Mesendoderm (in vitro differentiated cells): ENCODE measurements at regions not wholly inside any gene's neighbourhood (a gene's known extent, or its start where the extent isn't known, plus 50 kb on each side); places are given as distances from the start of the nearest gene placed in this dataset.

Experiments
- DNase-seq: peaks from one replicate; pipeline ENCODE4 v3.0.0; 2013
- H2AK5ac ChIP-seq: 2 replicates; pipeline ENCODE4 v1.6.1; 2013; ENCODE audit warnings: low read length, inconsistent platforms
- H2BK120ac ChIP-seq: 2 replicates; pipeline ENCODE4 v1.6.1; 2013; ENCODE audit warnings: low read depth, mild to moderate bottlenecking, low read length, moderate library complexity, mixed read lengths
- H2BK15ac ChIP-seq: replicated peaks from 2 replicates; pipeline ENCODE4 v1.6.1; 2013; ENCODE audit warnings: low read depth, mild to moderate bottlenecking, moderate library complexity
- H2BK5ac ChIP-seq: 2 replicates; pipeline ENCODE4 v1.6.1; 2013; ENCODE audit warnings: low read length, inconsistent platforms
- H3K18ac ChIP-seq: 2 replicates; pipeline ENCODE4 v1.6.1; 2013; ENCODE audit warnings: mild to moderate bottlenecking, low read length, mixed read lengths
- H3K23ac ChIP-seq: one replicate; pipeline ENCODE4 v1.6.1; 2013; ENCODE audit warnings: low read length
- H3K27ac ChIP-seq: 2 replicates; pipeline ENCODE4 v1.5.1; 2013; ENCODE audit warnings: low read depth, mild to moderate bottlenecking, inconsistent platforms, low read length, moderate library complexity
- H3K27me3 ChIP-seq: 2 replicates; pipeline ENCODE4 v1.6.1; 2013; ENCODE audit warnings: low read length, control low read depth, mild to moderate bottlenecking, inconsistent platforms; ENCODE audit not compliant: insufficient read depth, poor library complexity
- H3K36me3 ChIP-seq: 2 replicates; pipeline ENCODE4 v1.6.1; 2013; ENCODE audit warnings: low read length, inconsistent platforms; ENCODE audit not compliant: control insufficient read depth, insufficient read depth
- H3K4ac ChIP-seq: one replicate; pipeline ENCODE4 v1.6.1; 2013; ENCODE audit warnings: low read depth, mild to moderate bottlenecking, low read length, moderate library complexity
- H3K4me1 ChIP-seq: 2 replicates; pipeline ENCODE4 v1.6.1; 2013; ENCODE audit warnings: low read depth, low read length, inconsistent platforms; ENCODE audit not compliant: control insufficient read depth
- H3K4me2 ChIP-seq: 2 replicates; pipeline ENCODE4 v1.6.1; 2013; ENCODE audit warnings: low read length
- H3K4me3 ChIP-seq: 2 replicates; pipeline ENCODE4 v1.5.1; 2013; ENCODE audit warnings: mild to moderate bottlenecking, low read length
- H3K56ac ChIP-seq: one replicate; pipeline ENCODE4 v1.6.1; 2013; ENCODE audit warnings: low read length
- H3K79me1 ChIP-seq: 2 replicates; pipeline ENCODE4 v1.6.1; 2013; ENCODE audit warnings: low read length, inconsistent platforms
- H3K79me2 ChIP-seq: 2 replicates; pipeline ENCODE4 v1.6.1; 2013; ENCODE audit warnings: mild to moderate bottlenecking, low read length; ENCODE audit not compliant: control insufficient read depth, insufficient read depth
- H3K9ac ChIP-seq: 2 replicates; pipeline ENCODE4 v1.6.1; 2013; ENCODE audit warnings: low read length, inconsistent platforms
- H4K5ac ChIP-seq: one replicate; pipeline ENCODE4 v1.6.1; 2013; ENCODE audit warnings: low read length
- H4K8ac ChIP-seq: one replicate; pipeline ENCODE4 v1.6.1; 2013; ENCODE audit warnings: low read depth, mild to moderate bottlenecking, control low read depth, low read length, moderate library complexity
- WGBS: extraction: QIAGEN DNeasy Blood & Tissue Kit; methylation state at CpG from one replicate; pipeline ENCODE4 v1.1.7; 2013; ENCODE audit warnings: low lambda C conversion rate, missing lambda C conversion rate; ENCODE audit not compliant: insufficient coverage; ENCODE audit errors: extremely low coverage; 5-methylcytosine and 5-hydroxymethylcytosine counted together

DNA sequence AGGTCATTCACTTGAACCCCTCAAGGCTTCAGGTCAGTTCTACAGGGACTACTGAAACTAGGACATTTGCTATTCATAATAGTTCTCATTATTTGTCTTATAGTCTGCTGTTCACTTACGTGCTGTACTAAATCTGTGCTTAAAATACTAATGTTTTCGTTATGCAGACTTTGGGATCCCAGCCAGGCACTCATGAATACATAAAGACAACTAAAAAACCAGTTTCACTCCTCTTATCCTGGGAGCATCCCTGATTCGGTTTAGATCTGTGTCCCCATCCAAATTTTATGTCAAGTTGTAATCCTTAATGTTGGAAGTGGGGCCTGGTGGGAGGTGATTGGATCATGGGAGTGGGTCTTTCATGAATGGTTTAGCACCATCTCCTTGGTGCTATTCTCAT is 1291.8 kb downstream of the CDH11 start:
- Histone ChIP-seq H3K27me3 (no peaks in the 10 kb centered on the region), H3K23ac (no peak overlapping the region), H3K18ac (no peak overlapping the region), H2BK5ac (no peak overlapping the region), H3K4me2 (no peak overlapping the region), H3K9ac (no peak overlapping the region), H3K4me3 (no peak overlapping the region), H3K27ac (no peak overlapping the region), H2AK5ac (no peak overlapping the region), H3K79me2 (no peaks in the 10 kb centered on the region), H2BK120ac (no peak overlapping the region), H3K56ac (no peak overlapping the region), H4K5ac (no peak overlapping the region), H3K4ac (no peak overlapping the region), H3K79me1 (no peaks in the 10 kb centered on the region), H2BK15ac (no peak overlapping the region), H3K4me1 (no peaks in the 10 kb centered on the region), H3K36me3 (no peaks in the 10 kb centered on the region), H4K8ac (no peak overlapping the region)
- DNase-seq: no peak
- WGBS: no CpG with 5 or more reads among the region's 3 CpGs

GRCh38 chr16:63822818-63823217 is 1299.0 kb downstream of the CDH11 start:
- Histone ChIP-seq H3K56ac (no peak overlapping the region), H3K27ac (no peak overlapping the region), H3K79me2 (no peaks in the 10 kb centered on the region), H3K27me3 (no peaks in the 10 kb centered on the region), H3K4me1 (no peaks in the 10 kb centered on the region), H3K9ac (no peak overlapping the region), H3K36me3 (no peaks in the 10 kb centered on the region), H4K5ac (no peak overlapping the region), H4K8ac (no peak overlapping the region), H3K4me3 (no peak overlapping the region), H3K4ac (no peak overlapping the region), H3K79me1 (no peaks in the 10 kb centered on the region), H2BK5ac (no peak overlapping the region), H2BK15ac (no peak overlapping the region), H3K18ac (no peak overlapping the region), H2AK5ac (no peak overlapping the region), H2BK120ac (no peak overlapping the region), H3K23ac (no peak overlapping the region), H3K4me2 (no peak overlapping the region)
- no CpG with 5 or more reads among the region's 3 CpGs for WGBS
- no peak for DNase-seq

DNA sequence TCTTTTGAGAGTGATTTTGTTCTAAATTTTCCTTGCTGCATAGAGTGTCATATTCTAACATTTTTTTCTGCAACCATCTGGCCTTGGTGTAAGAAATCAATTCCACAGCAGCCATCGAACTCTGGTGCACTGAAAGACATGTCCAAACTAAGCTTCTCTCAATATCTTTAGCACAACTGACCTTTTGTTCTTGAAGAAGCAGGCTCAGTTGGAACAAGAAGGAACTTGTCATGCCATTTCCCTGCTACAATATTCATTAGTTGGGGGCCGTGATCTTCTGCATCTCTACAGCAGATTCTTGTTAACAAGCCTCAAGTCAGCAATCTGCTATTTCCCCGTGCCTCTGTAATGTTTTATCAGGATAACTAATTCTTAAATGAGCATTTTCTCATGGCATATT is 1305.6 kb downstream of the CDH11 start:
- no CpG with 5 or more reads among the region's 3 CpGs for WGBS
- Histone ChIP-seq H3K36me3 (no peaks in the 10 kb centered on the region), H3K56ac (no peak overlapping the region), H3K4me1 (no peaks in the 10 kb centered on the region), H4K5ac (no peak overlapping the region), H3K9ac (no peak overlapping the region), H3K79me2 (no peaks in the 10 kb centered on the region), H3K23ac (no peak overlapping the region), H3K79me1 (no peaks in the 10 kb centered on the region), H2BK5ac (no peak overlapping the region), H2BK15ac (no peak overlapping the region), H3K4me3 (no peak overlapping the region), H3K18ac (no peak overlapping the region), H3K27me3 (no peaks in the 10 kb centered on the region), H3K4ac (no peak overlapping the region), H2AK5ac (no peak overlapping the region), H3K4me2 (no peak overlapping the region), H4K8ac (no peak overlapping the region), H3K27ac (no peak overlapping the region), H2BK120ac (no peak overlapping the region)
- DNase-seq: no peak

- Histone ChIP-seq H2BK5ac (no peak overlapping the region), H3K4ac (no peak overlapping the region), H3K36me3 (no peaks in the 10 kb centered on the region), H4K5ac (no peak overlapping the region), H3K79me2 (no peaks in the 10 kb centered on the region), H3K56ac (no peak overlapping the region), H2BK120ac (no peak overlapping the region), H3K4me2 (no peak overlapping the region), H3K23ac (no peak overlapping the region), H4K8ac (no peak overlapping the region), H3K27me3 (no peaks in the 10 kb centered on the region), H2BK15ac (no peak overlapping the region), H3K4me1 (no peaks in the 10 kb centered on the region), H3K4me3 (no peak overlapping the region), H2AK5ac (no peak overlapping the region), H3K27ac (no peak overlapping the region), H3K18ac (no peak overlapping the region), H3K9ac (no peak overlapping the region), H3K79me1 (no peaks in the 10 kb centered on the region)
- DNase-seq: no peak
Measured at GRCh38 chr16:63813862-63814261, 1308.0 kb downstream of the CDH11 start.

- WGBS: no CpG with 5 or more reads among the region's 1 CpG
Measured at GRCh38 chr16:63808730-63809129, 1313.1 kb downstream of the CDH11 start.

DNA sequence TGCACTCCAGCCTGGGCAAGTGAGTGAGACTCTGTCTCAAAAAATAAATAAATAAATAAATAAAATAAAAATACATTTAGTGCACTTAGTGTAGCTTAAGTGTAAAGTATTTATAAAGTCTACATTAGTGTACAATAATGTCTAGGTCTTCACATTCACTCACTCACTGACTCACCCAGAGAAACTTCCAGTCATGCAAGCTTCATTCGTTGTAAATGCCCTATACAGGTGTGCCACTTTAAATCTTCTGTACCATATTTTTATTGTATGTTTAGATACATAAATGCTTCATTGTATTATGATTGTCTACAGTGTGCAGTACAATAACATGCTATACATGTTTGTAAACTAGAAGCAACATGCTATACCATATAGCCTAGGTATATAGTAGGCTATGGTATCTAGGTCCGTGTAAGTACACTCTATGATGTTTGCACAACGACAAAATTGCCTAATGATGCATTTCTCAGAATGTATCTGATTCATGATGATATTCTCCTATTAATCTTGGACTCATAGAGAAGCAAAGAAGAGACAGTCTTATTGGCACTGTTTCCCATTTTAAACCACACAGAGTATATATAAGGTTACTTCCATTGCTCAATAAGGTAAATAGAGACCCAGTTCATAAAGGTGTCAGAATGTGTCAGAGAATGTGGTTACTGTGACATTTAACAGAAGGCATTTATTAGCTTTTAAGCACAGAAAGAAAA is 1314.9 kb downstream of the CDH11 start:
- no peaks in the 10 kb centered on the region for H3K79me1 ChIP-seq
- H3K4me2 ChIP-seq: no peak overlapping the region
- H3K4ac ChIP-seq: no peak overlapping the region
- H2AK5ac ChIP-seq: no peak overlapping the region
- no peaks in the 10 kb centered on the region for H3K4me1 ChIP-seq
- DNase-seq: no peak
- H3K79me2 ChIP-seq: no peaks in the 10 kb centered on the region
- H4K8ac ChIP-seq: no peak overlapping the region
- no peak overlapping the region for H3K23ac ChIP-seq
- H4K5ac ChIP-seq: no peak overlapping the region
- no peaks in the 10 kb centered on the region for H3K36me3 ChIP-seq
- no peak overlapping the region for H3K4me3 ChIP-seq
- no peaks in the 10 kb centered on the region for H3K27me3 ChIP-seq
- no peak overlapping the region for H2BK15ac ChIP-seq
- H2BK120ac ChIP-seq: no peak overlapping the region
- H3K18ac ChIP-seq: no peak overlapping the region
- no peak overlapping the region for H3K56ac ChIP-seq
- no peak overlapping the region for H3K27ac ChIP-seq
- WGBS: no CpG with 5 or more reads among the region's 3 CpGs
- H2BK5ac ChIP-seq: no peak overlapping the region
- H3K9ac ChIP-seq: no peak overlapping the region

More at GRCh38 chr16:63808730-63809129, 1313.1 kb downstream of the CDH11 start:
- H3K4me2 ChIP-seq: no peak overlapping the region
- no peak overlapping the region for H4K8ac ChIP-seq
- no peak overlapping the region for H3K56ac ChIP-seq
- no peaks in the 10 kb centered on the region for H3K79me1 ChIP-seq
- H3K4me3 ChIP-seq: no peak overlapping the region
- H3K79me2 ChIP-seq: no peaks in the 10 kb centered on the region
- H3K4me1 ChIP-seq: no peaks in the 10 kb centered on the region
- H3K27ac ChIP-seq: no peak overlapping the region
- H2AK5ac ChIP-seq: no peak overlapping the region
- H2BK120ac ChIP-seq: no peak overlapping the region
- H4K5ac ChIP-seq: no peak overlapping the region
- no peak overlapping the region for H3K9ac ChIP-seq
- no peak overlapping the region for H2BK5ac ChIP-seq
- H3K27me3 ChIP-seq: no peaks in the 10 kb centered on the region
- H3K18ac ChIP-seq: no peak overlapping the region
- no peaks in the 10 kb centered on the region for H3K36me3 ChIP-seq
- no peak for DNase-seq
- no peak overlapping the region for H3K4ac ChIP-seq
- H3K23ac ChIP-seq: no peak overlapping the region
- H2BK15ac ChIP-seq: no peak overlapping the region
